Osteocyte (in vitro differentiated cells): ENCODE measurements at regions not wholly inside any gene's neighbourhood (a gene's known extent, or its start where the extent isn't known, plus 50 kb on each side); places are given as distances from the start of the nearest gene placed in this dataset.

ENCODE experiments used
- DNase-seq: peaks from one replicate; pipeline ENCODE4 v3.0.0; 2021; ENCODE audit warnings: mixed read lengths; ENCODE audit not compliant: unreplicated experiment; ENCODE audit errors: extremely low spot score
- H3K27ac Mint-ChIP-seq: one replicate; pipeline ENCODE4 v1.8.0; 2021; ENCODE audit warnings: mild to moderate bottlenecking, mixed read lengths; ENCODE audit not compliant: unreplicated experiment
- H3K27me3 Mint-ChIP-seq: one replicate; pipeline ENCODE4 v1.8.0; 2021; ENCODE audit warnings: mixed read lengths; ENCODE audit not compliant: unreplicated experiment
- H3K36me3 Mint-ChIP-seq: one replicate; pipeline ENCODE4 v1.8.0; 2021; ENCODE audit warnings: mixed read lengths; ENCODE audit not compliant: unreplicated experiment
- H3K4me1 Mint-ChIP-seq: one replicate; pipeline ENCODE4 v1.8.0; 2021; ENCODE audit warnings: mixed read lengths; ENCODE audit not compliant: unreplicated experiment
- H3K4me3 Mint-ChIP-seq: one replicate; pipeline ENCODE4 v1.8.0; 2021; ENCODE audit warnings: mild to moderate bottlenecking, moderate library complexity, mixed read lengths; ENCODE audit not compliant: unreplicated experiment
- H3K9me3 Mint-ChIP-seq: one replicate; pipeline ENCODE4 v1.8.0; 2021; ENCODE audit warnings: mixed read lengths; ENCODE audit not compliant: unreplicated experiment
- CTCF ChIP-seq: fragments of 200-600 bp; sonication (generic); IDR thresholded peaks from 2 replicates; pipeline ENCODE4 v1.5.0; 2021; ENCODE audit warnings: antibody characterized with exemption, mild to moderate bottlenecking, moderate library complexity

- no peaks in the 10 kb centered on the region for H3K36me3 Mint-ChIP-seq
- H3K27me3 Mint-ChIP-seq: peaks cover 18% of the 10 kb centered on the region
- H3K9me3 Mint-ChIP-seq: no peaks in the 10 kb centered on the region
- H3K4me1 Mint-ChIP-seq: peaks cover 21% of the 10 kb centered on the region
- DNase-seq: peak; percentile 46
- no peak for TF ChIP-seq CTCF
- no peak overlapping the region for H3K27ac Mint-ChIP-seq
- H3K4me3 Mint-ChIP-seq: no peak overlapping the region
These were observed 207.4 kb upstream of the IGF1R start for GRCh38 chr15:98440917-98441316.

GRCh38 chr15:98441599-98441998 lies 206.7 kb upstream of the IGF1R start:
- Mint-ChIP-seq H3K4me1 (peaks cover 21% of the 10 kb centered on the region), H3K4me3 (no peak overlapping the region), H3K27me3 (peaks cover 24% of the 10 kb centered on the region), H3K9me3 (no peaks in the 10 kb centered on the region), H3K27ac (no peak overlapping the region), H3K36me3 (no peaks in the 10 kb centered on the region)
- peak; percentile 34 for DNase-seq
- no peak for TF ChIP-seq CTCF

- Mint-ChIP-seq H3K27me3 (peaks cover 20% of the 10 kb centered on the region), H3K4me1 (peaks cover 21% of the 10 kb centered on the region), H3K36me3 (no peaks in the 10 kb centered on the region), H3K27ac (peak overlapping the region; percentile 80), H3K4me3 (peak overlapping the region; percentile 33), H3K9me3 (no peaks in the 10 kb centered on the region)
- no peak for TF ChIP-seq CTCF
- DNase-seq: peak; percentile 89
These were observed 205.9 kb upstream of the IGF1R start for GRCh38 chr15:98442379-98442833.

- Mint-ChIP-seq H3K4me3 (peak overlapping the region; percentile 33), H3K27me3 (peaks cover 23% of the 10 kb centered on the region), H3K27ac (peak overlapping the region; percentile 80), H3K36me3 (no peaks in the 10 kb centered on the region), H3K4me1 (peaks cover 21% of the 10 kb centered on the region), H3K9me3 (peaks cover 3% of the 10 kb centered on the region)
- no peak for TF ChIP-seq CTCF
- DNase-seq: no peak
These were observed 205.4 kb upstream of the IGF1R start for GRCh38 chr15:98442901-98443300.

- DNase-seq: no peak
- H3K4me1 Mint-ChIP-seq: peaks cover 21% of the 10 kb centered on the region
- H3K27me3 Mint-ChIP-seq: peaks cover 30% of the 10 kb centered on the region
- no peaks in the 10 kb centered on the region for H3K36me3 Mint-ChIP-seq
- TF ChIP-seq CTCF: no peak
- peaks cover 9% of the 10 kb centered on the region for H3K9me3 Mint-ChIP-seq
- H3K4me3 Mint-ChIP-seq: no peak overlapping the region
- no peak overlapping the region for H3K27ac Mint-ChIP-seq
These were observed 204.8 kb upstream of the IGF1R start for GRCh38 chr15:98443526-98443925.
